SU-DHL-6 (cell line): ENCODE measurements at regions not wholly inside any gene's neighbourhood (a gene's known extent, or its start where the extent isn't known, plus 50 kb on each side); places are given as distances from the start of the nearest gene placed in this dataset.

ENCODE experiments used
- H2AFZ ChIP-seq: fragments of 200-600 bp; sonication (generic); 2 replicates; pipeline ENCODE4 v1.6.1; 2014; ENCODE audit warnings: low read depth, mild to moderate bottlenecking, moderate library complexity, mixed read lengths, antibody characterized with exemption, low read length; ENCODE audit not compliant: severe bottlenecking
- H3F3A ChIP-seq: fragments of 200-600 bp; shearing (Covaris generic); 2 replicates; pipeline ENCODE4 v1.6.0; 2016; ENCODE audit warnings: antibody characterized with exemption, mild to moderate bottlenecking; ENCODE audit not compliant: insufficient read depth
- H3K27ac ChIP-seq: fragments of 200-600 bp; sonication (generic); 2 replicates; pipeline ENCODE4 v1.5.1; 2016; ENCODE audit warnings: low read depth, mild to moderate bottlenecking, low read length, moderate library complexity, mixed read lengths
- H3K27me3 ChIP-seq: fragments of 200-600 bp; sonication (generic), shearing (Covaris generic); 2 replicates; pipeline ENCODE4 v1.6.0; 2014; ENCODE audit warnings: mild to moderate bottlenecking, low read length
- H3K36me3 ChIP-seq: fragments of 200-600 bp; sonication (generic); 2 replicates; pipeline ENCODE4 v1.6.1; 2014; ENCODE audit warnings: mild to moderate bottlenecking, low read length, mixed read lengths
- H3K4me2 ChIP-seq: fragments of 300-600, 200-600 bp; shearing (Covaris generic), sonication (generic); 2 replicates; pipeline ENCODE4 v1.6.0; 2014; ENCODE audit warnings: low read length, low read depth, mild to moderate bottlenecking; ENCODE audit not compliant: poor library complexity, severe bottlenecking
- H3K4me3 ChIP-seq: fragments of 200-600 bp; sonication (generic); 2 replicates; pipeline ENCODE4 v1.5.1; 2014; ENCODE audit warnings: antibody characterized with exemption, low read length, mild to moderate bottlenecking, mixed read lengths; ENCODE audit not compliant: insufficient read depth, poor library complexity, severe bottlenecking
- H3K79me2 ChIP-seq: fragments of 200-600 bp; sonication (generic); 2 replicates; pipeline ENCODE4 v1.6.1; 2014; ENCODE audit warnings: mild to moderate bottlenecking, low read length, moderate library complexity; ENCODE audit not compliant: insufficient read depth
- H3K9ac ChIP-seq: fragments of 200-600 bp; sonication (generic); 2 replicates; pipeline ENCODE4 v1.7.0; 2014; ENCODE audit warnings: mild to moderate bottlenecking, low read length
- H3K9me2 ChIP-seq: fragments of 200-600 bp; sonication (generic); replicated peaks from 2 replicates; pipeline ENCODE4 v1.6.1; 2014; ENCODE audit warnings: low read length; ENCODE audit not compliant: insufficient read depth
- H3K9me3 ChIP-seq: fragments of 200-600 bp; sonication (generic); 2 replicates; pipeline ENCODE4 v1.6.1; 2014; ENCODE audit warnings: low read length, mixed read lengths; ENCODE audit not compliant: insufficient read depth
- H4K20me1 ChIP-seq: fragments of 200-600 bp; sonication (generic); 2 replicates; pipeline ENCODE4 v1.6.1; 2014; ENCODE audit warnings: low read depth, mild to moderate bottlenecking, antibody characterized with exemption, low read length, moderate library complexity, mixed read lengths
- EZH2phosphoT487 ChIP-seq: fragments of 200-600 bp; sonication (generic), shearing (Covaris generic); conservative IDR thresholded peaks from 2 replicates; pipeline ENCODE4 v1.6.1; 2018; ENCODE audit warnings: mild to moderate bottlenecking, antibody characterized with exemption, low read length, moderate library complexity, mixed read lengths
- TF ChIP-seq, protein P1 (sequence below): fragments of 200-600 bp; sonication (generic); IDR thresholded peaks from one replicate; pipeline ENCODE4 v1.5.1; 2017; ENCODE audit warnings: antibody characterized with exemption, mild to moderate bottlenecking, low read length, moderate library complexity; ENCODE audit not compliant: insufficient read depth, poor library complexity, severe bottlenecking

GRCh38 chr13:44292545-44292944, 81.1 kb upstream of the SERP2 start:
- H3K36me3 ChIP-seq, result no peaks in the 10 kb centered on the region
- no peak overlapping the region for H3K27ac ChIP-seq
- H3K4me3 ChIP-seq, result no peak overlapping the region
- no peak overlapping the region for H3K9ac ChIP-seq
- no peaks in the 10 kb centered on the region for H3K9me3 ChIP-seq
- peak overlapping the region; percentile 7 for H3K4me2 ChIP-seq
- H3F3A ChIP-seq, result no peaks in the 10 kb centered on the region
- TF ChIP-seq, protein P1, sequence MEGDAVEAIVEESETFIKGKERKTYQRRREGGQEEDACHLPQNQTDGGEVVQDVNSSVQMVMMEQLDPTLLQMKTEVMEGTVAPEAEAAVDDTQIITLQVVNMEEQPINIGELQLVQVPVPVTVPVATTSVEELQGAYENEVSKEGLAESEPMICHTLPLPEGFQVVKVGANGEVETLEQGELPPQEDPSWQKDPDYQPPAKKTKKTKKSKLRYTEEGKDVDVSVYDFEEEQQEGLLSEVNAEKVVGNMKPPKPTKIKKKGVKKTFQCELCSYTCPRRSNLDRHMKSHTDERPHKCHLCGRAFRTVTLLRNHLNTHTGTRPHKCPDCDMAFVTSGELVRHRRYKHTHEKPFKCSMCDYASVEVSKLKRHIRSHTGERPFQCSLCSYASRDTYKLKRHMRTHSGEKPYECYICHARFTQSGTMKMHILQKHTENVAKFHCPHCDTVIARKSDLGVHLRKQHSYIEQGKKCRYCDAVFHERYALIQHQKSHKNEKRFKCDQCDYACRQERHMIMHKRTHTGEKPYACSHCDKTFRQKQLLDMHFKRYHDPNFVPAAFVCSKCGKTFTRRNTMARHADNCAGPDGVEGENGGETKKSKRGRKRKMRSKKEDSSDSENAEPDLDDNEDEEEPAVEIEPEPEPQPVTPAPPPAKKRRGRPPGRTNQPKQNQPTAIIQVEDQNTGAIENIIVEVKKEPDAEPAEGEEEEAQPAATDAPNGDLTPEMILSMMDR, result no peak
- no peak for TF ChIP-seq EZH2phosphoT487
- no peaks in the 10 kb centered on the region for H3K27me3 ChIP-seq
- no peaks in the 10 kb centered on the region for H4K20me1 ChIP-seq
- H3K79me2 ChIP-seq, result no peaks in the 10 kb centered on the region
- H2AFZ ChIP-seq, result no peak overlapping the region
- H3K9me2 ChIP-seq, result no peaks in the 10 kb centered on the region

GRCh38 chr13:44293374-44293773, 80.2 kb upstream of the SERP2 start:
- Histone ChIP-seq H3K9me2 (no peaks in the 10 kb centered on the region), H3K27me3 (no peaks in the 10 kb centered on the region), H4K20me1 (no peaks in the 10 kb centered on the region), H2AFZ (no peak overlapping the region), H3K4me3 (no peak overlapping the region), H3K9ac (no peak overlapping the region), H3K36me3 (no peaks in the 10 kb centered on the region), H3F3A (no peaks in the 10 kb centered on the region), H3K4me2 (no peak overlapping the region), H3K79me2 (no peaks in the 10 kb centered on the region), H3K9me3 (no peaks in the 10 kb centered on the region), H3K27ac (no peak overlapping the region)
- no peak for TF ChIP-seq EZH2phosphoT487
- TF ChIP-seq, protein P1, result no peak

- Histone ChIP-seq H3K4me3 (no peak overlapping the region), H3K27ac (no peak overlapping the region), H2AFZ (no peak overlapping the region), H4K20me1 (no peaks in the 10 kb centered on the region), H3K27me3 (no peaks in the 10 kb centered on the region), H3K36me3 (no peaks in the 10 kb centered on the region), H3K79me2 (no peaks in the 10 kb centered on the region), H3F3A (no peaks in the 10 kb centered on the region), H3K9me2 (no peaks in the 10 kb centered on the region), H3K4me2 (no peak overlapping the region), H3K9ac (no peak overlapping the region), H3K9me3 (no peaks in the 10 kb centered on the region)
- TF ChIP-seq, protein P1, result no peak
- TF ChIP-seq EZH2phosphoT487, result no peak
These were observed 79.5 kb upstream of the SERP2 start for GRCh38 chr13:44293908-44294735.
